Mesenchymal stem cell (in vitro differentiated cells and primary cell): ENCODE measurements at regions not wholly inside any gene's neighbourhood (a gene's known extent, or its start where the extent isn't known, plus 50 kb on each side); places are given as distances from the start of the nearest gene placed in this dataset.

Experiments
- DNase-seq: peaks from one replicate; pipeline ENCODE4 v3.0.0-alpha.2; 2013
- H2AFZ ChIP-seq: one replicate; pipeline ENCODE4 v1.6.1; 2013; ENCODE audit warnings: low read depth, mild to moderate bottlenecking, control low read depth, inconsistent platforms, low read length, moderate library complexity
- H2AK5ac ChIP-seq: 2 replicates; pipeline ENCODE4 v1.6.1; 2013; ENCODE audit warnings: low read length, moderate library complexity, mild to moderate bottlenecking, inconsistent platforms; ENCODE audit not compliant: severe bottlenecking
- H2BK120ac ChIP-seq: one replicate; pipeline ENCODE4 v1.6.1; 2013; ENCODE audit warnings: low read depth, mild to moderate bottlenecking, inconsistent platforms, low read length, moderate library complexity
- H2BK12ac ChIP-seq, 2 experiments: one replicate each; pipeline ENCODE4 v1.6.1; 2013; ENCODE audit warnings: inconsistent platforms in 2 of 2, low read length in 2 of 2, mild to moderate bottlenecking in 2 of 2, moderate library complexity in 2 of 2, control low read depth in 1 of 2
- H2BK15ac ChIP-seq: one replicate; pipeline ENCODE4 v1.6.1; 2013; ENCODE audit warnings: mild to moderate bottlenecking, low read depth, inconsistent platforms; ENCODE audit not compliant: poor library complexity, severe bottlenecking
- H2BK5ac ChIP-seq: 2 replicates; pipeline ENCODE4 v1.6.1; 2013; ENCODE audit warnings: low read depth, mild to moderate bottlenecking, low read length, control low read depth, inconsistent platforms; ENCODE audit not compliant: poor library complexity, severe bottlenecking
- H3K14ac ChIP-seq, 2 experiments: one replicate each; pipeline ENCODE4 v1.6.1; 2013; ENCODE audit warnings: inconsistent platforms in 2 of 2, low read length in 2 of 2, control low read depth in 1 of 2, mild to moderate bottlenecking in 1 of 2, moderate library complexity in 1 of 2
- H3K18ac ChIP-seq, 2 experiments: one replicate each; pipeline ENCODE4 v1.6.1; 2013; ENCODE audit warnings: inconsistent platforms in 2 of 2, low read length in 2 of 2, control low read depth in 1 of 2, low read depth in 1 of 2, mild to moderate bottlenecking in 1 of 2
- H3K23ac ChIP-seq, 2 experiments: one replicate each; pipeline ENCODE4 v1.6.1; 2013; ENCODE audit warnings: inconsistent platforms in 2 of 2, low read length in 2 of 2, mild to moderate bottlenecking in 2 of 2, moderate library complexity in 2 of 2, control low read depth in 1 of 2
- H3K27ac ChIP-seq: 2 replicates; pipeline ENCODE4 v1.5.1; 2013; ENCODE audit warnings: mild to moderate bottlenecking, moderate library complexity, low read length, control low read depth, inconsistent platforms; ENCODE audit not compliant: poor library complexity, severe bottlenecking
- H3K27me3 ChIP-seq, 2 experiments: 2 replicates each; pipeline versions ENCODE4 v1.6.1 to v1.7.0; 2013; ENCODE audit warnings: low read length in 2 of 2, mild to moderate bottlenecking in 2 of 2, moderate library complexity in 2 of 2, control low read depth in 1 of 2, inconsistent platforms in 1 of 2; ENCODE audit not compliant: control insufficient read depth in 1 of 2, insufficient read depth in 1 of 2
- H3K36me3 ChIP-seq, 2 experiments: 2 replicates each; pipeline versions ENCODE4 v1.6.1 to v1.7.0; 2013; ENCODE audit warnings: low read length in 2 of 2, control low read depth in 1 of 2, inconsistent platforms in 1 of 2, low read depth in 1 of 2, mild to moderate bottlenecking in 1 of 2; ENCODE audit not compliant: insufficient read depth in 2 of 2, control insufficient read depth in 1 of 2
- H3K4ac ChIP-seq, 2 experiments: one replicate each; pipeline ENCODE4 v1.6.1; 2013; ENCODE audit warnings: inconsistent platforms in 2 of 2, low read length in 2 of 2, mild to moderate bottlenecking in 2 of 2, moderate library complexity in 2 of 2, control low read depth in 1 of 2, low read depth in 1 of 2
- H3K4me1 ChIP-seq: 2 replicates; pipeline ENCODE4 v1.6.1; 2013; ENCODE audit warnings: low read depth, low read length, control low read depth; ENCODE audit not compliant: control insufficient read depth, insufficient read depth
- H3K4me2 ChIP-seq: 2 replicates; pipeline ENCODE4 v1.6.1; 2013; ENCODE audit warnings: low read length, mild to moderate bottlenecking, inconsistent platforms; ENCODE audit not compliant: poor library complexity, severe bottlenecking
- H3K4me3 ChIP-seq, 2 experiments: 2 replicates each; pipeline versions ENCODE4 v1.5.1 to v1.7.0; 2013; ENCODE audit warnings: low read length in 2 of 2, mild to moderate bottlenecking in 2 of 2, control low read depth in 1 of 2, low read depth in 1 of 2; ENCODE audit not compliant: insufficient read depth in 1 of 2
- H3K79me1 ChIP-seq: replicated peaks from 2 replicates; pipeline ENCODE4 v1.6.1; 2013; ENCODE audit warnings: mild to moderate bottlenecking, control low read depth, low read length, inconsistent platforms; ENCODE audit not compliant: poor library complexity, severe bottlenecking
- H3K9ac ChIP-seq: 2 replicates; pipeline ENCODE4 v1.7.0; 2013; ENCODE audit warnings: mild to moderate bottlenecking, low read length, moderate library complexity
- H3K9me3 ChIP-seq: 2 replicates; pipeline ENCODE4 v1.7.0; 2013; ENCODE audit warnings: mild to moderate bottlenecking, low read length; ENCODE audit not compliant: control insufficient read depth
- H4K8ac ChIP-seq: one replicate; pipeline ENCODE4 v1.6.1; 2013; ENCODE audit warnings: inconsistent platforms, mild to moderate bottlenecking, low read length, moderate library complexity
- H4K91ac ChIP-seq: one replicate; pipeline ENCODE4 v1.6.1; 2013; ENCODE audit warnings: mild to moderate bottlenecking, low read length, inconsistent platforms
- WGBS: methylation state at CpG from one replicate; pipeline ENCODE4 v1.1.7; 2013; ENCODE audit warnings: mixed read lengths; 5-methylcytosine and 5-hydroxymethylcytosine counted together

DNA sequence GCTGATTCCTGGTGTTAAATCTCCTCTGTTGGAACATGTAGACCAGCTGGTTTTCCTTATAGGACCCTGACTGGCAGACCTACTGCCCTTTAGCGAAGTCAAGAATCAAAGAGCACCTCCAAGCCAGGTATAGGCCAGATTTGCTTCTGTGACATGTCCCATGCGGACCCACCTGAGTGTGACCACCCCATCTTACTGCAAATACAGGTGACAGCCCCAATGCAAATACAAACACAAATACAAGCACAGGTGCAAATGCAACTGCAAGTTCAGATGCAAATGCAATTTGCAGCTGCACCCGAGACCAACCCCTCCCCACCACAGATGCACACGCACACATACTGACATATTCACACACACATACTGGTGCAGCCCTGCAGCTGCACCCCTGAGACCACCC is 72.3 kb downstream of the SIK1 start:
- H2BK5ac ChIP-seq, result no peak overlapping the region
- no peak overlapping the region for H3K4ac ChIP-seq
- no peaks in the 10 kb centered on the region for H3K4me1 ChIP-seq
- no peak overlapping the region for H3K14ac ChIP-seq
- no peak overlapping the region for H3K4me3 ChIP-seq
- DNase-seq, result no peak
- H3K27me3 ChIP-seq, result peaks cover 0 to 11% of the 10 kb centered on the region in 2 experiments
- WGBS, result 92% methylated on average over 4 of the region's 4 CpGs
- no peak overlapping the region for H3K27ac ChIP-seq
- no peak overlapping the region for H2BK120ac ChIP-seq
- H4K91ac ChIP-seq, result no peak overlapping the region
- no peaks in the 10 kb centered on the region for H3K9me3 ChIP-seq
- no peak overlapping the region for H3K23ac ChIP-seq
- no peak overlapping the region for H2AFZ ChIP-seq
- H3K79me1 ChIP-seq, result no peaks in the 10 kb centered on the region
- H3K36me3 ChIP-seq, result no peaks in the 10 kb centered on the region
- no peak overlapping the region for H3K4me2 ChIP-seq
- no peak overlapping the region for H3K9ac ChIP-seq
- H2BK12ac ChIP-seq, result no peak overlapping the region
- no peak overlapping the region for H4K8ac ChIP-seq
- H2BK15ac ChIP-seq, result no peak overlapping the region
- no peak overlapping the region for H3K18ac ChIP-seq
- no peak overlapping the region for H2AK5ac ChIP-seq

DNA sequence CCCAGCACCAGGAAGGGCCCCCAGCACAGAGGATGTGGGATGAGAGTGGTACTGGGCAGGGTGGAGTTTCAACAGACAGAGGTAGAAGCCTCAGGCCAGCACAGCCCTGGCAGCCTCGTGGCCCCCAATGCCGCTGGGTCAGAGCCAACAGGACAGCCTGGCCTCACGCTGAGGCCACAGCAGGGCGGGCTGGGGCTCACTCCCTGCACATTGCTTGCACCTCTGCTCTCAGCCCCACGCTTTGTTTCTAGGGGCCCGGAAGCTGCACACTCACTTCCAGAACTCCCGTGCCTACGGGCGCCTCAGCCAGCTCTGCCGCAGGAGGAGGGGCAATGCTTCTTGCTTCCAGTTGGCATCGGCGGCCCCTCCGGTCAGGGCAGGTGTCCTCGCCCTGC is 72.9 kb downstream of the SIK1 start:
- no peak overlapping the region for H4K8ac ChIP-seq
- no peaks in the 10 kb centered on the region for H3K36me3 ChIP-seq

DNA sequence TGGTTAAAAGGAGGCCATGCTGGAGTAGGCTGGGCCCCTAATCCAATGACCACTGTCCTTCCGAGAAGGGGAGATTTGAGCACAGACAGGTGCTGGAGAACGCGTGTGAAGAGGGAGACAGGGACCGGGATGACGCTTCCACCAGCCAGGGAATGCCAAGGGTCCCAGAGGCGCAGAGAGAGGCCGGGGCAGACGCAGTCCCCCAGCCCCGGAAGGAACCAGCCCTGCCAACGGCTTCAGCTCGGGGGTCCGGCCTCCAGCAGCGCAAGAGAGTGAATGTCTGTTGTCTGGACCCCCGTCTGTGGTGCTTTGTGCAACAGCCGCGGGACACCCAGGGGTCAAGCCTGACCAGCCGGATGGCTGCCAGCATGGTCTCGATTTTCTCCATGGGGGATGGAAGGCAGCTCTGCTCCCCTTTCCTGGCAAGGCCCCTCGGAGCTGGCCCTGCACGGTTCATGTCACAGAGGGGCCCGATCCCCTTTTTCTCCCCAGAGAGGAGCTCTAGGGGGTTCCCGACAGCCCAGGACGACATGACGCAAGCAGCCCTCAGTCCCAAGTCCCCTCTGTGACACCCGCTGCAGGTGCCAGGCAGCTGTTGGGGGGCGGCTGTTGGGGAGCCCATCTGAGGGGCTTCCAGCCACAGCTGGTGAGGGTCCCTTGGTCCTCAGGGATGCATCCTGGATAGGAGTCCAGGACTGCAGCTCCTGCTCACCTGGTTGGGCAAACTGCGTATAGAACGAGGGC is 73.5 kb downstream of the SIK1 start:
- no peak for DNase-seq
- Histone ChIP-seq H3K79me1 (no peaks in the 10 kb centered on the region), H3K18ac (no peak overlapping the region), H3K14ac (no peak overlapping the region), H2AFZ (no peak overlapping the region), H3K36me3 (no peaks in the 10 kb centered on the region), H2AK5ac (no peak overlapping the region), H3K23ac (peak overlapping the region in 1 of 2 experiments; percentile 16), H4K8ac (no peak overlapping the region), H3K4ac (no peak overlapping the region), H3K27ac (no peak overlapping the region), H2BK120ac (no peak overlapping the region), H3K4me2 (no peak overlapping the region), H2BK5ac (no peak overlapping the region), H2BK15ac (no peak overlapping the region), H3K9ac (no peak overlapping the region), H3K4me3 (no peak overlapping the region), H3K4me1 (no peaks in the 10 kb centered on the region), H3K27me3 (peaks cover 0 to 11% of the 10 kb centered on the region in 2 experiments), H2BK12ac (no peak overlapping the region), H4K91ac (no peak overlapping the region), H3K9me3 (no peaks in the 10 kb centered on the region)
- WGBS, result 94% methylated on average over 28 of the region's 28 CpGs

More for the DNA sequence above, 72.9 kb downstream of the SIK1 start:
- Histone ChIP-seq H3K9me3 (no peaks in the 10 kb centered on the region), H3K4me1 (no peaks in the 10 kb centered on the region), H3K79me1 (no peaks in the 10 kb centered on the region), H2AFZ (no peak overlapping the region), H2BK15ac (no peak overlapping the region), H3K4me3 (no peak overlapping the region), H3K27ac (no peak overlapping the region), H2BK120ac (no peak overlapping the region), H3K9ac (no peak overlapping the region), H2BK12ac (no peak overlapping the region), H2AK5ac (no peak overlapping the region), H3K23ac (no peak overlapping the region), H3K14ac (no peak overlapping the region), H3K18ac (no peak overlapping the region), H3K4ac (no peak overlapping the region), H3K27me3 (peaks cover 0 to 11% of the 10 kb centered on the region in 2 experiments), H4K91ac (no peak overlapping the region), H3K4me2 (no peak overlapping the region), H2BK5ac (no peak overlapping the region)
- WGBS, result 95% methylated on average over 14 of the region's 14 CpGs
- DNase-seq, result no peak

DNA sequence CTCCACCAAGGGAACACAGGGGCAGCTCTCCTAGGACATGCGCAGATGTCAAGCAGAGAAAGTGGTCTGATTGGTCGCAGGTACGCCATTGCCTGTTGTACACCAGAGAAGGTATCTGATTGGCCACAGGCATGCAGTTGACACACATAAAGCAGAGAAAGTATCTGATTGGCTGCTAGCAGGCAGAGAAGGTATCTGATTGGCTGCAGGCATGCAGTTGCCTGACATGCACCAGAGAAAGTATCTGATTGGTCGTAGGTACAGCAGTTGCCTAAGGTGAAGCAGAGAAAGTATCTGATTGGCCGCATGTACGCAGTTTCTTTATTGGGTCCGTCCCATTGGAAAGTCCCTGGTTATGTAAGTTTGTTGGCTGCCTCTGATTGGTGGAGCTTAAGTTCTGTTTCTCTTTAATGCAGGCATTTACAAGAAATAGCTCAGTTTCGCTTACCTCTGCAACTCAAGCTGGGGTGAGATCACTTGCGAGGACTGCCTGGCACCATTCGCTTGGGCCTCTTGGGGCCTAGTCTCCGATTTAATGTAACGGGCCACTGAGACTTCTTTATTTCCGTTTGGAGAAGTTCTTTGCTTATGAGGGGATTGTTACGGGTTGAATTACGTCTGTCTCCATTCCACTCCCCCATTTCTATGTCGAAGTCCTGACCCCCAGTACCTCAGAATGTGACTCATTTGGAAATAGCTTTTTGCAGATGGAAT is 74.2 kb downstream of the SIK1 start:
- no peaks in the 10 kb centered on the region for H3K79me1 ChIP-seq
- no peak overlapping the region for H3K4ac ChIP-seq
- no peak overlapping the region for H2BK5ac ChIP-seq
- H2BK12ac ChIP-seq, result no peak overlapping the region
- H3K4me1 ChIP-seq, result no peaks in the 10 kb centered on the region
- no peak overlapping the region for H4K8ac ChIP-seq
- H2BK120ac ChIP-seq, result no peak overlapping the region
- H2BK15ac ChIP-seq, result no peak overlapping the region
- H3K9ac ChIP-seq, result no peak overlapping the region
- no peak overlapping the region for H3K4me2 ChIP-seq
- H3K36me3 ChIP-seq, result no peaks in the 10 kb centered on the region
- no peak overlapping the region for H3K14ac ChIP-seq
- H3K27ac ChIP-seq, result no peak overlapping the region
- no peak overlapping the region for H3K18ac ChIP-seq
- H3K27me3 ChIP-seq, result peaks cover 0 to 11% of the 10 kb centered on the region in 2 experiments
- DNase-seq, result no peak
- H2AFZ ChIP-seq, result no peak overlapping the region
- no peak overlapping the region for H3K23ac ChIP-seq
- H4K91ac ChIP-seq, result no peak overlapping the region
- H3K4me3 ChIP-seq, result no peak overlapping the region
- 96% methylated on average over 16 of the region's 16 CpGs for WGBS
- no peak overlapping the region for H2AK5ac ChIP-seq
- H3K9me3 ChIP-seq, result no peaks in the 10 kb centered on the region
